Gastrocnemius medialis (tissue), 4 donors: ENCODE measurements at regions not wholly inside any gene's neighbourhood (a gene's known extent, or its start where the extent isn't known, plus 50 kb on each side); places are given as distances from the start of the nearest gene placed in this dataset.

Source experiments
- CTCF ChIP-seq, 5 experiments: fragments of 450-650 bp in 3 of 5; fragments of 200-600 bp in 2 of 5; sonication (generic) in 2 of 5; IDR thresholded peaks in 4 of 5; conservative IDR thresholded peaks in 1 of 5; 1 replicate in 4 of 5; 2 replicates in 1 of 5; pipeline ENCODE4 v1.5.1; 2016 to 2019; ENCODE audit warnings: antibody characterized with exemption in 5 of 5, mild to moderate bottlenecking in 3 of 5, moderate library complexity in 3 of 5
- POLR2A ChIP-seq, 2 donors: fragments of 450-650 bp; IDR thresholded peaks; one replicate each; pipeline ENCODE4 v1.6.1; 2017; ENCODE audit warnings: antibody characterized with exemption in 2 of 2, mild to moderate bottlenecking in 2 of 2, moderate library complexity in 2 of 2

GRCh38 chr7:115198143-115198542 is 276.2 kb downstream of the MDFIC start:
- TF ChIP-seq POLR2A (IDR thresholded peaks at IDR 0.05), result no peak
- no peak for TF ChIP-seq CTCF (IDR thresholded peaks at IDR 0.05 in 4 of 5, conservative IDR thresholded peaks at IDR 0.05 in 1 of 5)
